K562 (cell line): ENCODE measurements at regions not wholly inside any gene's neighbourhood (a gene's known extent, or its start where the extent isn't known, plus 50 kb on each side); places are given as distances from the start of the nearest gene placed in this dataset.

Experiments used
- CCNT2 ChIP-seq: IDR thresholded peaks from 2 replicates; pipeline ENCODE4 v1.6.1; 2011; ENCODE audit warnings: borderline replicate concordance, low read depth, mild to moderate bottlenecking, moderate library complexity, mixed read lengths, low read length; ENCODE audit not compliant: insufficient read length; ENCODE audit errors: extremely low read depth
- CEBPB ChIP-seq: fragments of 450-650 bp; IDR thresholded peaks from 2 replicates; pipeline ENCODE4 v1.6.1; 2016; ENCODE audit warnings: missing genetic modification characterization, missing compliant biosample characterization
- EP300 ChIP-seq: IDR thresholded peaks from 2 replicates; pipeline ENCODE4 v1.6.1; 2012; ENCODE audit warnings: low read length, improper control_type of control experiment
- FOS ChIP-seq: IDR thresholded peaks from 3 replicates; pipeline ENCODE4 v1.6.1; 2011; ENCODE audit not compliant: insufficient read length; ENCODE audit errors: extremely low read depth
- TAF15 ChIP-seq: fragments of 200-400 bp; formaldehyde crosslinking; IDR thresholded peaks from 2 replicates; pipeline ENCODE4 v1.6.1; 2017; ENCODE audit warnings: mild to moderate bottlenecking, low read depth, low read length, moderate library complexity
- ZNF165 ChIP-seq: fragments of 250-450 bp; sonication (Bioruptor Pico); IDR thresholded peaks from 2 replicates; pipeline ENCODE4 v1.4.0; 2020; ENCODE audit warnings: borderline replicate concordance
- ZSCAN29 ChIP-seq: fragments of 450-650 bp; IDR thresholded peaks from 2 replicates; pipeline ENCODE4 v1.6.1; 2017
- TF ChIP-seq, protein P1 (sequence below): fragments of 250-450 bp; sonication (Bioruptor Pico); IDR thresholded peaks from 2 replicates; pipeline ENCODE4 v1.5.0; 2020; ENCODE audit warnings: mild to moderate bottlenecking, borderline replicate concordance
- TF ChIP-seq, protein P2 (sequence below), 3 experiments: IDR thresholded peaks in 2 of 3; conservative IDR thresholded peaks in 1 of 3; 2 replicates each; pipeline ENCODE4 v1.5.1; 2011 to 2012; ENCODE audit warnings: low read length in 3 of 3, mild to moderate bottlenecking in 3 of 3, control low read depth in 2 of 3, improper control_type of control experiment in 1 of 3, inconsistent platforms in 1 of 3, low read depth in 1 of 3, mixed read lengths in 1 of 3, moderate library complexity in 1 of 3; ENCODE audit not compliant: insufficient read depth in 2 of 3
- TF ChIP-seq, protein P3 (sequence below): sonication (generic); formaldehyde crosslinking; IDR thresholded peaks from 2 replicates; pipeline ENCODE4 v1.9.0; 2022; ENCODE audit warnings: mild to moderate bottlenecking, missing genetic modification reagents

DNA sequence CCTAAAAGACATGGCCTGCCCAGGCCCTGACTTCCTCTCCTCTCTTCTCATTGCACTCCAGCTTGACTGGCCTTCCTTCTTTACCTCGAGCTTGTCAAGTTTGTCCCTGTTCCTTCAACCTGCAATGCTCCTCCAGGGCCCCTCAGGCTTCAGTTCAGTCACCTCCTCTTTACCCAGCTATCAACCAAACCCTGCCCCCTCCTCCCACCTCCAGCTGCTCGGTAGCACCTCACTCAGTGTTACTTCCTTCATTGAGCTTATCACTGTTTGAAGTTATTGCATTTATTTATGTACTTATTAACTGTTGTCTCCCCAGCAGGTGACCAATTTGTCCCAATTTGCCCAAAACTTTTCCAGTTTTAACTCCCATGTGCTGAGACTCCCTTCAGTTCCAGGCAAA is 95.8 kb upstream of the UBE2E1 start:
- TF ChIP-seq, protein P1, sequence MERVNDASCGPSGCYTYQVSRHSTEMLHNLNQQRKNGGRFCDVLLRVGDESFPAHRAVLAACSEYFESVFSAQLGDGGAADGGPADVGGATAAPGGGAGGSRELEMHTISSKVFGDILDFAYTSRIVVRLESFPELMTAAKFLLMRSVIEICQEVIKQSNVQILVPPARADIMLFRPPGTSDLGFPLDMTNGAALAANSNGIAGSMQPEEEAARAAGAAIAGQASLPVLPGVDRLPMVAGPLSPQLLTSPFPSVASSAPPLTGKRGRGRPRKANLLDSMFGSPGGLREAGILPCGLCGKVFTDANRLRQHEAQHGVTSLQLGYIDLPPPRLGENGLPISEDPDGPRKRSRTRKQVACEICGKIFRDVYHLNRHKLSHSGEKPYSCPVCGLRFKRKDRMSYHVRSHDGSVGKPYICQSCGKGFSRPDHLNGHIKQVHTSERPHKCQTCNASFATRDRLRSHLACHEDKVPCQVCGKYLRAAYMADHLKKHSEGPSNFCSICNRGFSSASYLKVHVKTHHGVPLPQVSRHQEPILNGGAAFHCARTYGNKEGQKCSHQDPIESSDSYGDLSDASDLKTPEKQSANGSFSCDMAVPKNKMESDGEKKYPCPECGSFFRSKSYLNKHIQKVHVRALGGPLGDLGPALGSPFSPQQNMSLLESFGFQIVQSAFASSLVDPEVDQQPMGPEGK (CRISPR knock-in tag), result no peak
- TF ChIP-seq EP300 (no peak), TAF15 (no peak), CEBPB (no peak), CCNT2 (no peak), ZSCAN29 (no peak), ZNF165 (CRISPR knock-in tag) (no peak), FOS (no peak)
- TF ChIP-seq, protein P2, sequence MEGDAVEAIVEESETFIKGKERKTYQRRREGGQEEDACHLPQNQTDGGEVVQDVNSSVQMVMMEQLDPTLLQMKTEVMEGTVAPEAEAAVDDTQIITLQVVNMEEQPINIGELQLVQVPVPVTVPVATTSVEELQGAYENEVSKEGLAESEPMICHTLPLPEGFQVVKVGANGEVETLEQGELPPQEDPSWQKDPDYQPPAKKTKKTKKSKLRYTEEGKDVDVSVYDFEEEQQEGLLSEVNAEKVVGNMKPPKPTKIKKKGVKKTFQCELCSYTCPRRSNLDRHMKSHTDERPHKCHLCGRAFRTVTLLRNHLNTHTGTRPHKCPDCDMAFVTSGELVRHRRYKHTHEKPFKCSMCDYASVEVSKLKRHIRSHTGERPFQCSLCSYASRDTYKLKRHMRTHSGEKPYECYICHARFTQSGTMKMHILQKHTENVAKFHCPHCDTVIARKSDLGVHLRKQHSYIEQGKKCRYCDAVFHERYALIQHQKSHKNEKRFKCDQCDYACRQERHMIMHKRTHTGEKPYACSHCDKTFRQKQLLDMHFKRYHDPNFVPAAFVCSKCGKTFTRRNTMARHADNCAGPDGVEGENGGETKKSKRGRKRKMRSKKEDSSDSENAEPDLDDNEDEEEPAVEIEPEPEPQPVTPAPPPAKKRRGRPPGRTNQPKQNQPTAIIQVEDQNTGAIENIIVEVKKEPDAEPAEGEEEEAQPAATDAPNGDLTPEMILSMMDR (IDR thresholded peaks at IDR 0.05 in 2 of 3, conservative IDR thresholded peaks at IDR 0.05 in 1 of 3; ENCODE audit: insufficient read depth in 2 of 3, low read depth in 1 of 3, low read length in 3 of 3), result no peak
- TF ChIP-seq, protein P3, sequence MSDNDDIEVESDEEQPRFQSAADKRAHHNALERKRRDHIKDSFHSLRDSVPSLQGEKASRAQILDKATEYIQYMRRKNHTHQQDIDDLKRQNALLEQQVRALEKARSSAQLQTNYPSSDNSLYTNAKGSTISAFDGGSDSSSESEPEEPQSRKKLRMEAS (CRISPR knock-in tag), result no peak
